ENCODE measurements at regions not wholly inside any gene's neighbourhood (a gene's known extent, or its start where the extent isn't known, plus 50 kb on each side); places are given as distances from the start of the nearest gene placed in this dataset.

DNA sequence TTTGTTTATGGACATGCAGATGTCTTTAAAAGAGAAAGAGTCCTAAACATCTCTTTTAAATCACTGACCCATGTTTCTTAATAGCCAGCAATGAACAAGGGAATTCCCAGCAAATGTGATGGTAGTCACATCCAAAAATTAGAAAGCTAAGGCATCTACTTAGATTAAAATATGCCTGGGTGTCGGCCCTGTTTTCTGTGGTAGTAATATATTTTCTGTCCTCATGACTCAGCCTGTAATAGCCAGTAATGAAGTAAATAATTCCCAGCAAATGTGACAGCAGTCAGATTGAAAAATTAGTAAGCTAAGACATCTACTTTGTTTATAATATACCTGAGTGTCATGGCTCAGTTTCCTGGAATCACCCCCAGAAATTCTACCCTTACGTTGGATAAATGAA lies 60.6 kb upstream of the MYRIP start:
- intact Hi-C loops (cut with micrococcal nuclease; ENCODE audit: unreplicated experiment) = loop anchor here (5.0 kb wide), 1 partner anchor 59 kb away; the partner anchor contains the start of gene MYRIP
- no peak for DNase-seq
- no TSS peak for BruUV-seq (replicated peaks)

GRCh38 chr3:39750712-39751111 lies 58.7 kb upstream of the MYRIP start:
- Mint-ChIP-seq H3K27ac (ENCODE audit: unreplicated experiment) (no peak overlapping the region), H3K9me3 (ENCODE audit: low read depth, unreplicated experiment) (no peaks in the 10 kb centered on the region), H3K27me3 (ENCODE audit: unreplicated experiment) (no peaks in the 10 kb centered on the region), H3K4me1 (ENCODE audit: low read depth, unreplicated experiment) (peaks cover 49% of the 10 kb centered on the region), H3K36me3 (ENCODE audit: insufficient read depth, unreplicated experiment) (no peaks in the 10 kb centered on the region), H3K4me3 (ENCODE audit: low read depth, unreplicated experiment) (no peak overlapping the region)
- TF ChIP-seq CTCF (IDR thresholded peaks at IDR 0.05; ENCODE audit: unreplicated experiment) = no peak
- CTCF ChIA-PET = no interaction called here
- DNase-seq = no peak
- intact Hi-C loops (cut with micrococcal nuclease; ENCODE audit: unreplicated experiment) = no loop called here
- BruUV-seq (replicated peaks) = no TSS peak

More for the DNA sequence above, 60.6 kb upstream of the MYRIP start:
- CTCF ChIA-PET = no interaction called here
- no peaks in the 10 kb centered on the region for H3K27me3 Mint-ChIP-seq (ENCODE audit: unreplicated experiment)
- H3K4me3 Mint-ChIP-seq (ENCODE audit: low read depth, unreplicated experiment) = no peak overlapping the region
- H3K36me3 Mint-ChIP-seq (ENCODE audit: insufficient read depth, unreplicated experiment) = peaks cover 2% of the 10 kb centered on the region
- H3K9me3 Mint-ChIP-seq (ENCODE audit: low read depth, unreplicated experiment) = no peaks in the 10 kb centered on the region
- no peak for TF ChIP-seq CTCF (IDR thresholded peaks at IDR 0.05; ENCODE audit: unreplicated experiment)
- peaks cover 57% of the 10 kb centered on the region for H3K4me1 Mint-ChIP-seq (ENCODE audit: low read depth, unreplicated experiment)
- no peak overlapping the region for H3K27ac Mint-ChIP-seq (ENCODE audit: unreplicated experiment)

GRCh38 chr3:39751286-39751685 lies 58.1 kb upstream of the MYRIP start:
- Mint-ChIP-seq H3K9me3 (ENCODE audit: low read depth, unreplicated experiment) (no peaks in the 10 kb centered on the region), H3K36me3 (ENCODE audit: insufficient read depth, unreplicated experiment) (no peaks in the 10 kb centered on the region), H3K27ac (ENCODE audit: unreplicated experiment) (no peak overlapping the region), H3K4me1 (ENCODE audit: low read depth, unreplicated experiment) (peaks cover 44% of the 10 kb centered on the region), H3K27me3 (ENCODE audit: unreplicated experiment) (no peaks in the 10 kb centered on the region), H3K4me3 (ENCODE audit: low read depth, unreplicated experiment) (no peak overlapping the region)
- TF ChIP-seq CTCF (IDR thresholded peaks at IDR 0.05; ENCODE audit: unreplicated experiment) = no peak
- BruUV-seq (replicated peaks) = no TSS peak
- CTCF ChIA-PET = no interaction called here
- intact Hi-C loops (cut with micrococcal nuclease; ENCODE audit: unreplicated experiment) = no loop called here
- DNase-seq = no peak

- CTCF ChIA-PET = interaction anchor here (1.6 kb wide), 1 partner anchor 33 kb away, joined by 3 read pairs; no protein-coding TSS in a partner anchor
- Mint-ChIP-seq H3K9me3 (ENCODE audit: low read depth, unreplicated experiment) (no peaks in the 10 kb centered on the region), H3K36me3 (ENCODE audit: insufficient read depth, unreplicated experiment) (no peaks in the 10 kb centered on the region), H3K27ac (ENCODE audit: unreplicated experiment) (no peak overlapping the region), H3K4me1 (ENCODE audit: low read depth, unreplicated experiment) (peaks cover 43% of the 10 kb centered on the region), H3K4me3 (ENCODE audit: low read depth, unreplicated experiment) (no peak overlapping the region), H3K27me3 (ENCODE audit: unreplicated experiment) (no peaks in the 10 kb centered on the region)
- DNase-seq = no peak
- no TSS peak for BruUV-seq (replicated peaks)
- intact Hi-C loops (cut with micrococcal nuclease; ENCODE audit: unreplicated experiment) = no loop called here
- no peak for TF ChIP-seq CTCF (IDR thresholded peaks at IDR 0.05; ENCODE audit: unreplicated experiment)
Measured at GRCh38 chr3:39752019-39752637, 57.3 kb upstream of the MYRIP start.

Data from Calu3 (cell line).